Right cardiac atrium (tissue), 5 donors: ENCODE measurements at regions not wholly inside any gene's neighbourhood (a gene's known extent, or its start where the extent isn't known, plus 50 kb on each side); places are given as distances from the start of the nearest gene placed in this dataset.

Experiments used
- ATAC-seq, 2 donors: fragments of 200-7000 bp; cut with Tn5 transposase; one replicate each; pipeline versions ENCODE4 v1.8.0 to v1.9.1; 2020; ENCODE audit warnings: moderate library complexity in 2 of 2, mild to moderate bottlenecking in 1 of 2
- DNase-seq, 3 donors: peaks; one replicate each; pipeline ENCODE4 v3.0.0-alpha.2; 2020
- H3K27ac ChIP-seq: one replicate; pipeline ENCODE4 v1.5.1; 2013; ENCODE audit warnings: mild to moderate bottlenecking, low read length, control low read depth, moderate library complexity
- H3K27me3 ChIP-seq: one replicate; pipeline ENCODE4 v1.6.1; 2013; ENCODE audit not compliant: control insufficient read depth, insufficient read depth
- H3K4me1 ChIP-seq: one replicate; pipeline ENCODE4 v1.6.1; 2013; ENCODE audit warnings: low read length; ENCODE audit not compliant: control insufficient read depth, insufficient read depth
- H3K4me3 ChIP-seq: one replicate; pipeline ENCODE4 v1.5.1; 2013; ENCODE audit warnings: low read length, control low read depth
- H3K9me3 ChIP-seq: one replicate; pipeline ENCODE4 v1.6.1; 2013; ENCODE audit warnings: low read length; ENCODE audit not compliant: control insufficient read depth
- WGBS: extraction: QIAGEN DNeasy Blood & Tissue Kit; methylation state at CpG from one replicate; pipeline ENCODE4 v1.1.7; 2013; 5-methylcytosine and 5-hydroxymethylcytosine counted together
- intact Hi-C, 4 donors: fragments of 100-400 bp; cut with DNase I; formaldehyde crosslinking; loops; one replicate each; pipeline versions ENCODE4 v1.11.0 to v1.14.0; 2022 to 2023
- donor health status: healthy with polysubstance abuse.
- donor health status: DM: no; HTN: yes; CAD: no.
- donor health status: DM: no; HTN: no; CAD: no.
- donor health status: DM: no; HTN: yes; CAD: no; lungs with severe emphysema.
- donor health status: DM: yes; HTN: yes; CAD: no.

- no peak overlapping the region for H3K4me3 ChIP-seq
- no peaks in the 10 kb centered on the region for H3K9me3 ChIP-seq
- H3K27ac ChIP-seq, result no peak overlapping the region
- intact Hi-C loops, result no loop called here
- ATAC-seq (no peak), DNase-seq (no peak)
- no peaks in the 10 kb centered on the region for H3K27me3 ChIP-seq
- H3K4me1 ChIP-seq, result no peaks in the 10 kb centered on the region
Measured at GRCh38 chr6:113301651-113302050, 555.5 kb upstream of the MARCKS start.

GRCh38 chr6:113304116-113304515 is 553.0 kb upstream of the MARCKS start:
- no peaks in the 10 kb centered on the region for H3K27me3 ChIP-seq
- ATAC-seq, result no peak
- H3K4me3 ChIP-seq, result no peak overlapping the region
- H3K9me3 ChIP-seq, result no peaks in the 10 kb centered on the region
- intact Hi-C loops, result no loop called here
- DNase-seq, result no peak
- WGBS, result 99% methylated on average over 1 of the region's 1 CpG
- H3K4me1 ChIP-seq, result no peaks in the 10 kb centered on the region
- no peak overlapping the region for H3K27ac ChIP-seq

- Histone ChIP-seq H3K27ac (no peak overlapping the region), H3K4me1 (no peaks in the 10 kb centered on the region), H3K9me3 (no peaks in the 10 kb centered on the region), H3K4me3 (no peak overlapping the region), H3K27me3 (no peaks in the 10 kb centered on the region)
- intact Hi-C loops, result loop anchor here in 1 of 4 donors (5.0 kb wide), 1 partner anchor 551 kb away; the partner anchor contains the start of gene MARCKS
- DNase-seq (peak; percentile 55 to 89 (median 57)), ATAC-seq (peak; percentile 74 to 79)
- WGBS, result 75% methylated on average over 5 of the region's 5 CpGs
Measured at GRCh38 chr6:113306552-113307145, 550.5 kb upstream of the MARCKS start.

GRCh38 chr6:113308266-113308665 is 548.9 kb upstream of the MARCKS start:
- intact Hi-C loops, result loop anchor here in 1 of 4 donors (5.0 kb wide), 1 partner anchor 549 kb away; the partner anchor contains the start of gene MARCKS
- Histone ChIP-seq H3K27me3 (no peaks in the 10 kb centered on the region), H3K9me3 (no peaks in the 10 kb centered on the region), H3K4me1 (no peaks in the 10 kb centered on the region), H3K4me3 (no peak overlapping the region), H3K27ac (no peak overlapping the region)
- 97% methylated on average over 2 of the region's 2 CpGs for WGBS
- DNase-seq, result no peak
- ATAC-seq, result no peak

- DNase-seq, result no peak
- intact Hi-C loops, result no loop called here
- no peaks in the 10 kb centered on the region for H3K9me3 ChIP-seq
- ATAC-seq, result no peak
- no peak overlapping the region for H3K27ac ChIP-seq
- 73% methylated on average over 1 of the region's 1 CpG for WGBS
- H3K4me1 ChIP-seq, result no peaks in the 10 kb centered on the region
- H3K27me3 ChIP-seq, result no peaks in the 10 kb centered on the region
- no peak overlapping the region for H3K4me3 ChIP-seq
Measured at GRCh38 chr6:113313841-113314240, 543.3 kb upstream of the MARCKS start.

- Histone ChIP-seq H3K9me3 (no peaks in the 10 kb centered on the region), H3K27me3 (no peaks in the 10 kb centered on the region), H3K4me1 (no peaks in the 10 kb centered on the region), H3K27ac (no peak overlapping the region), H3K4me3 (no peak overlapping the region)
- ATAC-seq (no peak), DNase-seq (no peak)
- intact Hi-C loops, result no loop called here
- WGBS, result 85% methylated on average over 1 of the region's 1 CpG
Measured at GRCh38 chr6:113315165-113315564, 542.0 kb upstream of the MARCKS start.

GRCh38 chr6:113315879-113316278 is 541.3 kb upstream of the MARCKS start:
- H3K27me3 ChIP-seq, result no peaks in the 10 kb centered on the region
- no peaks in the 10 kb centered on the region for H3K9me3 ChIP-seq
- H3K4me3 ChIP-seq, result no peak overlapping the region
- no peaks in the 10 kb centered on the region for H3K4me1 ChIP-seq
- intact Hi-C loops, result no loop called here
- H3K27ac ChIP-seq, result no peak overlapping the region
- DNase-seq, result no peak
- 62% methylated on average over 4 of the region's 4 CpGs for WGBS
- ATAC-seq, result peak; percentile 49 to 57

GRCh38 chr6:113317442-113317841 is 539.7 kb upstream of the MARCKS start:
- intact Hi-C loops, result no loop called here
- 89% methylated on average over 2 of the region's 2 CpGs for WGBS
- Histone ChIP-seq H3K27ac (no peak overlapping the region), H3K27me3 (no peaks in the 10 kb centered on the region), H3K4me1 (no peaks in the 10 kb centered on the region), H3K4me3 (no peak overlapping the region), H3K9me3 (no peaks in the 10 kb centered on the region)
- no peak for ATAC-seq
- no peak for DNase-seq

- WGBS, result 74% methylated on average over 9 of the region's 9 CpGs
- no peaks in the 10 kb centered on the region for H3K9me3 ChIP-seq
- H3K27ac ChIP-seq, result no peak overlapping the region
- no peak overlapping the region for H3K4me3 ChIP-seq
- no peaks in the 10 kb centered on the region for H3K4me1 ChIP-seq
- DNase-seq (no peak), ATAC-seq (no peak)
- intact Hi-C loops, result no loop called here
- H3K27me3 ChIP-seq, result no peaks in the 10 kb centered on the region
Measured at GRCh38 chr6:113317891-113318574, 539.1 kb upstream of the MARCKS start.

- Histone ChIP-seq H3K9me3 (no peaks in the 10 kb centered on the region), H3K4me3 (no peak overlapping the region), H3K27me3 (no peaks in the 10 kb centered on the region), H3K27ac (no peak overlapping the region), H3K4me1 (no peaks in the 10 kb centered on the region)
- 54% methylated on average over 5 of the region's 5 CpGs for WGBS
- DNase-seq, result no peak
- intact Hi-C loops, result no loop called here
- ATAC-seq, result no peak
Measured at GRCh38 chr6:113318575-113318917, 538.6 kb upstream of the MARCKS start.

- WGBS, result 94% methylated on average over 2 of the region's 2 CpGs
- Histone ChIP-seq H3K4me3 (no peak overlapping the region), H3K4me1 (no peaks in the 10 kb centered on the region), H3K27ac (no peak overlapping the region), H3K27me3 (no peaks in the 10 kb centered on the region), H3K9me3 (no peaks in the 10 kb centered on the region)
- DNase-seq (no peak), ATAC-seq (no peak)
- intact Hi-C loops, result no loop called here
Measured at GRCh38 chr6:113320653-113321052, 536.5 kb upstream of the MARCKS start.

GRCh38 chr6:113326781-113327180 is 530.4 kb upstream of the MARCKS start:
- intact Hi-C loops, result no loop called here
- WGBS, result 83% methylated on average over 3 of the region's 3 CpGs
- no peak for DNase-seq
- Histone ChIP-seq H3K27ac (no peak overlapping the region), H3K4me1 (no peaks in the 10 kb centered on the region), H3K27me3 (no peaks in the 10 kb centered on the region), H3K4me3 (no peak overlapping the region), H3K9me3 (no peaks in the 10 kb centered on the region)
- ATAC-seq, result no peak
